K562 (cell line): ENCODE measurements at regions not wholly inside any gene's neighbourhood (a gene's known extent, or its start where the extent isn't known, plus 50 kb on each side); places are given as distances from the start of the nearest gene placed in this dataset.

Experiments
- ATAC-seq: fragments of 200-7000 bp; cut with Tn5 transposase; 3 replicates; pipeline ENCODE4 v1.9.1; 2020; ENCODE audit warnings: moderate library complexity
- BruUV-seq: library from RNA; stranded (reverse); fragments of 400-500 nt; replicated peaks from 2 replicates; lab custom pipeline; 2021; lab: Mats Ljungman, UMichigan
- CTCF ChIA-PET: fragments of 300-600 bp; formaldehyde crosslinking; extraction: SDS; loops from one replicate; lab custom pipeline; 2021; ENCODE audit warnings: low intra/inter-chr PET ratio; lab: Yijun Ruan, JAX
- POLR2A ChIA-PET: fragments of 300-600, 350-650 bp; sonication (Branson Sonifier 250); formaldehyde crosslinking; extraction: SDS; loops from one replicate; lab custom pipeline; 2021; ENCODE audit warnings: antibody characterized with exemption, inconsistent platforms; lab: Yijun Ruan, JAX
- DNase-seq, 4 experiments: peaks; one replicate each; pipeline versions ENCODE4 v3.0.0 to v3.0.0-alpha.2; 2011 to 2018; ENCODE audit warnings: low spot score in 3 of 4, mixed read lengths in 3 of 4; ENCODE audit errors: extremely low read depth in 1 of 4
- FAIRE-seq: peaks from 2 replicates; lab custom pipeline; 2011; peaks lifted over from hg19 to GRCh38; lab: Jason Lieb, UNC
- H2AFZ ChIP-seq: 2 replicates; pipeline ENCODE4 v1.6.0; 2011; ENCODE audit warnings: low read depth, low read length, control low read depth, inconsistent platforms
- H3K27ac ChIP-seq: fragments of 200-600 bp; 3 replicates; pipeline ENCODE4 v1.8.0; 2011; ENCODE audit warnings: low read depth, mild to moderate bottlenecking, control low read depth, inconsistent platforms, low read length, moderate library complexity, mixed read lengths; ENCODE audit errors: extremely low read depth
- H3K27me3 ChIP-seq, 2 experiments: fragments of 300-600 bp in 1 of 2; 2 replicates in 1 of 2; 3 replicates in 1 of 2; pipeline versions ENCODE4 v1.6.0 to v1.8.0; 2011; ENCODE audit warnings: inconsistent platforms in 2 of 2, low read length in 2 of 2, mild to moderate bottlenecking in 1 of 2, mixed read lengths in 1 of 2, moderate library complexity in 1 of 2; ENCODE audit not compliant: control insufficient read depth in 2 of 2, insufficient read depth in 2 of 2
- H3K36me3 ChIP-seq: fragments of 300-600 bp; 3 replicates; pipeline ENCODE4 v1.8.0; 2011; ENCODE audit warnings: mild to moderate bottlenecking, low read length, inconsistent platforms; ENCODE audit not compliant: control insufficient read depth, insufficient read depth
- H3K4me1 ChIP-seq, 2 experiments: fragments of 200-600 bp in 1 of 2; replicated peaks in 1 of 2; 2 replicates in 1 of 2; 3 replicates in 1 of 2; pipeline versions ENCODE4 v1.5.1 to v1.8.0; 2011; ENCODE audit warnings: inconsistent platforms in 2 of 2, low read length in 2 of 2, mild to moderate bottlenecking in 1 of 2, mixed read lengths in 1 of 2, moderate library complexity in 1 of 2; ENCODE audit not compliant: control insufficient read depth in 2 of 2, insufficient read depth in 2 of 2
- H3K4me2 ChIP-seq: 2 replicates; pipeline ENCODE4 v1.6.1; 2011; ENCODE audit warnings: low read length, control low read depth, inconsistent platforms, mixed read lengths; ENCODE audit not compliant: insufficient read depth
- H3K4me3 ChIP-seq: fragments of 200-600 bp; sonication (generic), shearing (Covaris generic); 2 replicates; pipeline ENCODE4 v1.5.1; 2016; ENCODE audit warnings: control low read depth, inconsistent platforms
- H3K79me2 ChIP-seq: fragments of 200-600 bp; 3 replicates; pipeline ENCODE4 v1.8.0; 2011; ENCODE audit warnings: low read length, inconsistent platforms; ENCODE audit not compliant: control insufficient read depth, insufficient read depth
- H3K9ac ChIP-seq, 2 experiments: 2 replicates each; pipeline versions ENCODE4 v1.6.0 to v1.6.1; 2011; ENCODE audit warnings: low read depth in 2 of 2, low read length in 2 of 2, control low read depth in 1 of 2, inconsistent platforms in 1 of 2, mild to moderate bottlenecking in 1 of 2, mixed read lengths in 1 of 2; ENCODE audit not compliant: insufficient read depth in 1 of 2
- H3K9me1 ChIP-seq: one replicate; pipeline ENCODE4 v1.6.0; 2011; ENCODE audit warnings: inconsistent platforms, mild to moderate bottlenecking, low read length, moderate library complexity; ENCODE audit not compliant: control insufficient read depth, insufficient read depth
- H3K9me3 ChIP-seq: replicated peaks from 2 replicates; pipeline ENCODE4 v1.5.1; 2011; ENCODE audit warnings: low read depth, low read length, inconsistent platforms; ENCODE audit not compliant: control insufficient read depth, insufficient read depth
- H4K20me1 ChIP-seq: replicated peaks from 2 replicates; pipeline ENCODE4 v1.6.1; 2011; ENCODE audit warnings: low read length, inconsistent platforms, mixed read lengths; ENCODE audit not compliant: control insufficient read depth, insufficient read depth
- ELF2 ChIP-seq: fragments of 250-450 bp; sonication (Bioruptor Pico); IDR thresholded peaks from 2 replicates; pipeline ENCODE4 v1.5.0; 2021; ENCODE audit warnings: mild to moderate bottlenecking
- ZNF140 ChIP-seq: fragments of 250-450 bp; sonication (Bioruptor Pico); IDR thresholded peaks from 2 replicates; pipeline ENCODE4 v1.8.0; 2021; ENCODE audit warnings: moderate library complexity, mild to moderate bottlenecking, inconsistent platforms
- WGBS: fragments of 100-300 bp; shearing (Covaris generic); methylation state at CpG from one replicate; pipeline ENCODE4 v1.1.6; 2016; ENCODE audit warnings: low coverage, mixed read lengths; ENCODE audit not compliant: insufficient coverage; ENCODE audit errors: missing lambda C conversion rate; 5-methylcytosine and 5-hydroxymethylcytosine counted together
- in situ Hi-C: fragments of 300-500 bp; cut with MboI; formaldehyde crosslinking; loops from 4 replicates; pipeline ENCODE4 v1.15.0; 2018; ENCODE audit warnings: inconsistent platforms, mixed read lengths
- intact Hi-C: fragments of 100-400 bp; cut with micrococcal nuclease; formaldehyde crosslinking; loops from 2 replicates; pipeline ENCODE4 v1.14.2; 2022

- no peaks in the 10 kb centered on the region for H3K36me3 ChIP-seq
- intact Hi-C loops (no loop called here), in situ Hi-C loops (no loop called here)
- 18% methylated on average over 3 of the region's 3 CpGs for WGBS
- peak overlapping the region in 1 of 2 experiments; percentile 5; a peak in 1 of 4 replicates for H3K9ac ChIP-seq
- H3K27ac ChIP-seq: no peak overlapping the region
- peaks cover 0 to 10% of the 10 kb centered on the region in 2 experiments; a peak in 2 of 5 replicates for H3K4me1 ChIP-seq
- DNase-seq (no peak), ATAC-seq (no peak), FAIRE-seq (no peak)
- no peaks in the 10 kb centered on the region for H3K9me3 ChIP-seq
- peaks cover 0 to 4% of the 10 kb centered on the region in 2 experiments; a peak in 1 of 5 replicates for H3K27me3 ChIP-seq
- POLR2A ChIA-PET: interaction anchor here (1.6 kb wide), 1 partner anchor 11 kb away, joined by 4 read pairs; no protein-coding TSS in a partner anchor
- H2AFZ ChIP-seq: no peak overlapping the region
- CTCF ChIA-PET: no interaction called here
- BruUV-seq: no TSS peak
- no peak for TF ChIP-seq ELF2 (CRISPR knock-in tag)
- H3K9me1 ChIP-seq: no peaks in the 10 kb centered on the region
- H3K4me2 ChIP-seq: no peak overlapping the region
- H3K4me3 ChIP-seq: no peak overlapping the region
- H4K20me1 ChIP-seq: no peaks in the 10 kb centered on the region
- H3K79me2 ChIP-seq: no peaks in the 10 kb centered on the region
Measured at GRCh38 chr4:123553733-123554637, 157.4 kb downstream of the SPRY1 start.

GRCh38 chr4:123554801-123555232 lies 158.2 kb downstream of the SPRY1 start:
- Histone ChIP-seq H3K4me2 (no peak overlapping the region), H3K4me3 (no peak overlapping the region), H3K9ac (no peak overlapping the region), H3K27me3 (peaks cover 0 to 4% of the 10 kb centered on the region in 2 experiments; a peak in 1 of 5 replicates), H3K9me3 (no peaks in the 10 kb centered on the region), H3K79me2 (no peaks in the 10 kb centered on the region), H3K9me1 (no peaks in the 10 kb centered on the region), H3K27ac (no peak overlapping the region), H3K4me1 (peaks cover 0 to 10% of the 10 kb centered on the region in 2 experiments; a peak in 2 of 5 replicates), H2AFZ (peak overlapping the region; percentile 41), H3K36me3 (no peaks in the 10 kb centered on the region), H4K20me1 (no peaks in the 10 kb centered on the region)
- ATAC-seq: no peak
- WGBS: 13% methylated on average over 5 of the region's 5 CpGs
- POLR2A ChIA-PET: no interaction called here
- DNase-seq: no peak
- CTCF ChIA-PET: no interaction called here
- in situ Hi-C loops: no loop called here
- TF ChIP-seq ZNF140 (CRISPR knock-in tag): no peak
- no peak for FAIRE-seq
- intact Hi-C loops: no loop called here
- BruUV-seq: no TSS peak
